ENCODE measurements at regions not wholly inside any gene's neighbourhood (a gene's known extent, or its start where the extent isn't known, plus 50 kb on each side); places are given as distances from the start of the nearest gene placed in this dataset.

GRCh38 chr10:131574707-131575430 is 263.3 kb upstream of the TCERG1L start:
- TF ChIP-seq, protein P1, sequence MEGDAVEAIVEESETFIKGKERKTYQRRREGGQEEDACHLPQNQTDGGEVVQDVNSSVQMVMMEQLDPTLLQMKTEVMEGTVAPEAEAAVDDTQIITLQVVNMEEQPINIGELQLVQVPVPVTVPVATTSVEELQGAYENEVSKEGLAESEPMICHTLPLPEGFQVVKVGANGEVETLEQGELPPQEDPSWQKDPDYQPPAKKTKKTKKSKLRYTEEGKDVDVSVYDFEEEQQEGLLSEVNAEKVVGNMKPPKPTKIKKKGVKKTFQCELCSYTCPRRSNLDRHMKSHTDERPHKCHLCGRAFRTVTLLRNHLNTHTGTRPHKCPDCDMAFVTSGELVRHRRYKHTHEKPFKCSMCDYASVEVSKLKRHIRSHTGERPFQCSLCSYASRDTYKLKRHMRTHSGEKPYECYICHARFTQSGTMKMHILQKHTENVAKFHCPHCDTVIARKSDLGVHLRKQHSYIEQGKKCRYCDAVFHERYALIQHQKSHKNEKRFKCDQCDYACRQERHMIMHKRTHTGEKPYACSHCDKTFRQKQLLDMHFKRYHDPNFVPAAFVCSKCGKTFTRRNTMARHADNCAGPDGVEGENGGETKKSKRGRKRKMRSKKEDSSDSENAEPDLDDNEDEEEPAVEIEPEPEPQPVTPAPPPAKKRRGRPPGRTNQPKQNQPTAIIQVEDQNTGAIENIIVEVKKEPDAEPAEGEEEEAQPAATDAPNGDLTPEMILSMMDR (IDR thresholded peaks at IDR 0.05): no peak
- no peak for TF ChIP-seq POLR2A (IDR thresholded peaks at IDR 0.05)
